ENCODE measurements at regions not wholly inside any gene's neighbourhood (a gene's known extent, or its start where the extent isn't known, plus 50 kb on each side); places are given as distances from the start of the nearest gene placed in this dataset.

- TF ChIP-seq CTCF (IDR thresholded peaks at IDR 0.05), result no peak
These were observed 656.5 kb downstream of the BNC2 start for GRCh38 chr9:16213781-16214515.

- TF ChIP-seq CTCF (IDR thresholded peaks at IDR 0.05), result no peak
These were observed 655.7 kb downstream of the BNC2 start for GRCh38 chr9:16214677-16215352.

- no peak for TF ChIP-seq CTCF (IDR thresholded peaks at IDR 0.05)
These were observed 655.2 kb downstream of the BNC2 start for GRCh38 chr9:16215353-16215680.

- no peak for TF ChIP-seq CTCF (IDR thresholded peaks at IDR 0.05)
These were observed 652.3 kb downstream of the BNC2 start for GRCh38 chr9:16217943-16218701.

GRCh38 chr9:16221366-16221765 lies 649.1 kb downstream of the BNC2 start:
- TF ChIP-seq CTCF (IDR thresholded peaks at IDR 0.05), result no peak

GRCh38 chr9:16221822-16222547 lies 648.5 kb downstream of the BNC2 start:
- no peak for TF ChIP-seq CTCF (IDR thresholded peaks at IDR 0.05)
